ENCODE measurements at regions not wholly inside any gene's neighbourhood (a gene's known extent, or its start where the extent isn't known, plus 50 kb on each side); places are given as distances from the start of the nearest gene placed in this dataset.

DNA sequence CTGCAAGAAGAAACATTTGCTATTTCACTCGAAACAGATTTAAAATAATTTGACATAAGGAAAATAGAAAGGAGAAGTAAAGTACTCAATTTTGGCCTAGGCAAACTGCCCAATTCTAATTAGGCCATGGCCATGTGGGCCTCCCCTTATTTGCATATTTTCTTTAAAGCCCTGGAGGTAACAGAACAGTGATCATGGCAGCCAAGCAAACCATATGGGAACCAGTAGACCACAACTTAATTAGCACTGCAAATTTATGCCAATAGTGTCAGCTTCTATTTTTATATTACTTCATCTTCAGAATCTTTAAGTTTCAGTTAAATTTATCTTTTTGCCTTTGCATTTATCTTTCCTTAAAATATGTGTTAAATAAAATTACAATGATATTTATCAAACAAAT lies 63.3 kb upstream of the THSD7A start:
- no peaks in the 10 kb centered on the region for H3K4me1 ChIP-seq (ENCODE audit: insufficient read depth, low read length)
- no peaks in the 10 kb centered on the region for H3K27me3 ChIP-seq (ENCODE audit: control insufficient read depth in 1 of 2, insufficient read depth in 2 of 2, low read length in 2 of 2)
- no peak overlapping the region for H3K27ac ChIP-seq (ENCODE audit: low read depth, low read length)
- no peaks in the 10 kb centered on the region for H3K9me3 ChIP-seq (ENCODE audit: low read length)
- H3K36me3 ChIP-seq (ENCODE audit: insufficient read depth, low read length) = no peaks in the 10 kb centered on the region
- no peak overlapping the region for H3K9ac ChIP-seq (ENCODE audit: low read length)
- no peak overlapping the region for H3K4me3 ChIP-seq (ENCODE audit: low read depth in 1 of 2, low read length in 2 of 2)

DNA sequence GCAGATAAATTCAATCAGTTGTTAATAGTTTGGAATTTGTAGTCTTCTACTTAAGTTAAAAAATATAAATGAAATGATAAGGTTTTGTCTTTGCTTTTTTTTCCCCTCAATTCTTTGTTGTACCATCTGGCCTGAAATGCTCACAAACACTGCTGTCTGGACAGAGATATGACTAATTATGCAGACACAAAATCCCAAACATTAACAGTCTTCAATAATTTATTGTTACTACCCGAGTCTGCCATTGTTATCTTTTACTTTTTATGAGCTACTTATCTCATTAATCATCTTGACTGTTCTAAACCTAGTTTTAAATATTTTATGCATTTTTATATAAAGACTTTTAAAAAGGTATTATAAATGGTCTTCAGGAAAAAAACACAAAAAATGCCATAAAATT lies 64.7 kb upstream of the THSD7A start:
- Histone ChIP-seq H3K9ac (ENCODE audit: low read length) (no peak overlapping the region), H3K27ac (ENCODE audit: low read depth, low read length) (no peak overlapping the region), H3K9me3 (ENCODE audit: low read length) (no peaks in the 10 kb centered on the region), H3K4me1 (ENCODE audit: insufficient read depth, low read length) (no peaks in the 10 kb centered on the region), H3K36me3 (ENCODE audit: insufficient read depth, low read length) (no peaks in the 10 kb centered on the region), H3K27me3 (ENCODE audit: control insufficient read depth in 1 of 2, insufficient read depth in 2 of 2, low read length in 2 of 2) (no peaks in the 10 kb centered on the region), H3K4me3 (ENCODE audit: low read depth in 1 of 2, low read length in 2 of 2) (no peak overlapping the region)

DNA sequence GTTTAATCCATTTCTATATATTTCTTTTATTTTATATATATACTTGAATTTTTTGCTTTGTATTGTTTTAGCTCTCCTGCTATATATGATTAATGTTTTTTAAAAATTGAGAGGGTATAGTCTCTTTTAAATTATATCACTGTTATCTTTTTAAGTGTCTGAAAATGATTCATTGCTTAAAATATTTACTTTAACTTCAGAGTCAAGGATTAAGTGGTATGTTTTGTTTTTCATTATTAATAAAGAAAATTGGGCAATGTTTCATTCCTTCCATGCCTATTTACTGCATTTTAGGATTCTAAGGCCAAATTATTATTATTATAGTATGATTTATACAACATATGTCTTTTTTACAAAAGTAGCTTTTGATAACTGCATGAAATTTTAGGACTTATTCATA lies 67.2 kb upstream of the THSD7A start:
- H3K27ac ChIP-seq (ENCODE audit: low read depth, low read length) = no peak overlapping the region
- no peaks in the 10 kb centered on the region for H3K36me3 ChIP-seq (ENCODE audit: insufficient read depth, low read length)
- no peak overlapping the region for H3K9ac ChIP-seq (ENCODE audit: low read length)
- no peaks in the 10 kb centered on the region for H3K27me3 ChIP-seq (ENCODE audit: control insufficient read depth in 1 of 2, insufficient read depth in 2 of 2, low read length in 2 of 2)
- no peaks in the 10 kb centered on the region for H3K4me1 ChIP-seq (ENCODE audit: insufficient read depth, low read length)
- H3K9me3 ChIP-seq (ENCODE audit: low read length) = no peaks in the 10 kb centered on the region
- H3K4me3 ChIP-seq (ENCODE audit: low read depth in 1 of 2, low read length in 2 of 2) = no peak overlapping the region

DNA sequence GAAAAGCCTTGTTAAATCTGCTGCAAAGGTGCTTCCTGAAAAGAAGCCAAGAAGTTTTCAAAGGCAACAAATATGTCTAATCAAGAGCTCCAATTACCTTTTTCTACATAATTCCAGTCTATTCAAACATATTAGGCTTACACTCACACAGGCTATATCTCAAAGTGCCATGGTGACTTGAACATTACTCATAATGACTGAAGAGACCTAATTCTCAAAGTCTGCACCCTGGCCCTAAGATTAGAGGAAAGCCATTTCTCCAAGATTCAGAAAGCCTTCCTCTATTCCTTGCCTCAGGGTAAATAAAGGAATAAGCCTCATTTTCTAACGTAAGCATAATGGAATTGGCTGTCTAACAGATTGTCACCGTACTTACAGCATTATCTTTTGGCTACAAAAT lies 78.3 kb upstream of the THSD7A start:
- H3K9me3 ChIP-seq (ENCODE audit: low read length) = no peaks in the 10 kb centered on the region
- H3K9ac ChIP-seq (ENCODE audit: low read length) = no peak overlapping the region
- H3K4me1 ChIP-seq (ENCODE audit: insufficient read depth, low read length) = no peaks in the 10 kb centered on the region
- no peak overlapping the region for H3K4me3 ChIP-seq (ENCODE audit: low read depth in 1 of 2, low read length in 2 of 2)
- H3K27me3 ChIP-seq (ENCODE audit: control insufficient read depth in 1 of 2, insufficient read depth in 2 of 2, low read length in 2 of 2) = no peaks in the 10 kb centered on the region
- no peaks in the 10 kb centered on the region for H3K36me3 ChIP-seq (ENCODE audit: insufficient read depth, low read length)
- no peak overlapping the region for H3K27ac ChIP-seq (ENCODE audit: low read depth, low read length)

DNA sequence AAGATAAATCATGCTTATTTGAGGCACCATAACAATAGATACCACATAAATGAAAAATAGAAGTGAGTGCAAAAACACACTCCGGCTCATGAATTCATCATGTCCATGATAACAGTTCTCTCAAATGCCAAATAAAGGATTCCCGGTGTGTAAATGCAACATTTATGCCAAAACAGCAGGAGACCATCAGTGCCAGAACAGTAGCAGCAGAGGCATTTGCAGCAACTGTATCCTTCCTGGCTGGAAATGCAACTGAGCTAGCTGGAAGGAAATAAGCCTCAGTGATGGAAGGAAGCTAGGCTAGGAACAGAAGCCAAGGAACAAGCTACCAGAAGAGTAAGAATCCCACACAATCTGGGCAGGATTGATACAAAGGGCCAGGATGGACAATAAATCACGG lies 79.9 kb upstream of the THSD7A start:
- Histone ChIP-seq H3K9me3 (ENCODE audit: low read length) (no peaks in the 10 kb centered on the region), H3K27me3 (ENCODE audit: control insufficient read depth in 1 of 2, insufficient read depth in 2 of 2, low read length in 2 of 2) (no peaks in the 10 kb centered on the region), H3K36me3 (ENCODE audit: insufficient read depth, low read length) (no peaks in the 10 kb centered on the region), H3K27ac (ENCODE audit: low read depth, low read length) (no peak overlapping the region), H3K4me1 (ENCODE audit: insufficient read depth, low read length) (no peaks in the 10 kb centered on the region), H3K9ac (ENCODE audit: low read length) (no peak overlapping the region), H3K4me3 (ENCODE audit: low read depth in 1 of 2, low read length in 2 of 2) (no peak overlapping the region)

DNA sequence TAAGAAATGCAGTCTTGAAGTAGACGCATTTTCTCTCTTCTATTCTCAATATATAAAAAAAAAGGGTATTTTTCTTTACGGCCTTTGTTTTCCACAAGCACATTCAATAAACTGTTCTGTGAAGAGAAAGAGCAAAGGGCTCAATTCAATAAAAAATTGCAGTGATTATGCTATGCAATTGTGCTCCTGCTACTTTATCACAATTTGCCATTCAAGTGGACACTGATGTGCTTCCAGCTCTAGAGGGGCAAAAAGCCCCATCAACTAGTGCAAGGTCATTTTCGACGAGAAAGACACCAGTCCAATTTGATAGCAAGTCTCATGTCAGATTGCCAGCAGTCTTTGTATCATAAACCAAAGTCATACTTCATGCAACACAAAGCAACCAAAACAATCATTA lies 82.6 kb upstream of the THSD7A start:
- Histone ChIP-seq H3K9ac (ENCODE audit: low read length) (no peak overlapping the region), H3K27ac (ENCODE audit: low read depth, low read length) (no peak overlapping the region), H3K4me3 (ENCODE audit: low read depth in 1 of 2, low read length in 2 of 2) (no peak overlapping the region), H3K9me3 (ENCODE audit: low read length) (no peaks in the 10 kb centered on the region), H3K27me3 (ENCODE audit: control insufficient read depth in 1 of 2, insufficient read depth in 2 of 2, low read length in 2 of 2) (no peaks in the 10 kb centered on the region), H3K36me3 (ENCODE audit: insufficient read depth, low read length) (no peaks in the 10 kb centered on the region), H3K4me1 (ENCODE audit: insufficient read depth, low read length) (no peaks in the 10 kb centered on the region)

DNA sequence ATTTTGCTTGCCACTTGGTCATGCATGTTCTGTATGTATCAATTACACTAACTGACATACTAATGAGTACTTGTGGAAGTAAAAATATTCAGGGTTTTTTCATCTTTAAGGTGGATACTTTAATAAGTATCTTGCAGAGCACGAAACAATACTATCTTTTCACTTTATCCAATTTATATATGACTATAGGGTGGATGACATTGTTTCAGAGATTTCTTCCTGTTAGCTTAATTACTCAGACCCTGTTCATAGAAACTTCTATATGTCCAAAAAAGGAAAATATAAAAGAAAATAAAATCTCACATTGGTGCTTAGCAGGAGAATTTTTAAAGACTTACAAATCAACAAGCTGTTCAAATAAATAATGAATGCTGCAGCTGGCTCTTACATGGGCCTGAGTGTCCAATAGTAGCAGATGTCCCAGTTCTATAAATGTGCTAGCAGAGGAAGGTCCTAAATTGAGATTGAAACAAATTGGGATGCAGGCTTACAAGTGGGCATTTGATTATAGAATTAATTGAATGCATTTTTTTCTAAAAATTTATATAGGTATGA lies 91.5 kb upstream of the THSD7A start:
- no peak overlapping the region for H3K4me3 ChIP-seq (ENCODE audit: low read depth in 1 of 2, low read length in 2 of 2)
- no peak overlapping the region for H3K27ac ChIP-seq (ENCODE audit: low read depth, low read length)
- H3K27me3 ChIP-seq (ENCODE audit: control insufficient read depth in 1 of 2, insufficient read depth in 2 of 2, low read length in 2 of 2) = no peaks in the 10 kb centered on the region
- H3K9ac ChIP-seq (ENCODE audit: low read length) = no peak overlapping the region
- no peaks in the 10 kb centered on the region for H3K4me1 ChIP-seq (ENCODE audit: insufficient read depth, low read length)
- H3K36me3 ChIP-seq (ENCODE audit: insufficient read depth, low read length) = no peaks in the 10 kb centered on the region
- no peaks in the 10 kb centered on the region for H3K9me3 ChIP-seq (ENCODE audit: low read length)

DNA sequence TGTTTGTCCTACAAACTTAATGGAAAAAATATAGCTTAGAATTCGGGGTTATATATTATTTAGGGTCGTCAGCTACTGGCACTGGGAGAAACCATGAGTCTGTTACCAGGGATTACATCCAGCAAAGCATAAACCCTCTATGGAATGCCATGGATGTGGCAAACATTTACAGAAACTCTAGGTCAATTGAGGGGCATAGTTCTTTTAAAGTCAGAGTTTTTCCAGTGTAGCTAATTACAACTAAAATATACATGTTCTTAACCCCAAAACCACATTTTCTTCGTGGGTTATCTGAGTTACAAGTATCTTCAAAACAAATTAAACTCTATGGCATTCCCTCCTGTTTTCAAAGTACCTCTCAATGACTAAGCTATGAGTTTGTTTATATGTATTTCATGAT lies 99.3 kb upstream of the THSD7A start:
- Histone ChIP-seq H3K9me3 (ENCODE audit: low read length) (no peaks in the 10 kb centered on the region), H3K4me1 (ENCODE audit: insufficient read depth, low read length) (no peaks in the 10 kb centered on the region)

DNA sequence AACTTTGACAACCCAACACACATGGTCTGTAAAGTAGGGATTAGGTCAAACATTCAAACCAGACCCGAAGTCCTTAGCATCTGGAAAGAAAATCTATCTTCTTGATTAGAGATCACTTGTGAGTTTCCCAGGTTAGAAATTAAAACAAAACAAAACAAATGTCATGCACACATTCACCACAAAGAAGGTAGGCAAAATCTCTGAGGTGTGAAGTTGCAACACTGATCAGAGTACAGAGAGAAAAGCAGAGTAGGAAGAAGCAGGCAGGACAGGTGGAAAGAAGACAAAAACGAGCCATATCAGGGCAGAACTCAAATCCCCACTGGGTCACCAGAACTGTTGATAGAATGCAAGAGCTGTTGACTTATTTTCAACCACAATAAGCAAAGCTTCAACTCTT lies 102.8 kb upstream of the THSD7A start:
- H3K36me3 ChIP-seq (ENCODE audit: insufficient read depth, low read length) = no peaks in the 10 kb centered on the region
- H3K9ac ChIP-seq (ENCODE audit: low read length) = no peak overlapping the region
- H3K4me1 ChIP-seq (ENCODE audit: insufficient read depth, low read length) = no peaks in the 10 kb centered on the region
- H3K4me3 ChIP-seq (ENCODE audit: low read depth in 1 of 2, low read length in 2 of 2) = no peak overlapping the region
- H3K27me3 ChIP-seq (ENCODE audit: control insufficient read depth in 1 of 2, insufficient read depth in 2 of 2, low read length in 2 of 2) = no peaks in the 10 kb centered on the region
- H3K9me3 ChIP-seq (ENCODE audit: low read length) = no peaks in the 10 kb centered on the region
- H3K27ac ChIP-seq (ENCODE audit: low read depth, low read length) = no peak overlapping the region

More for the DNA sequence above, 99.3 kb upstream of the THSD7A start:
- no peak overlapping the region for H3K9ac ChIP-seq (ENCODE audit: low read length)
- H3K4me3 ChIP-seq (ENCODE audit: low read depth in 1 of 2, low read length in 2 of 2) = no peak overlapping the region
- H3K36me3 ChIP-seq (ENCODE audit: insufficient read depth, low read length) = no peaks in the 10 kb centered on the region
- H3K27me3 ChIP-seq (ENCODE audit: control insufficient read depth in 1 of 2, insufficient read depth in 2 of 2, low read length in 2 of 2) = no peaks in the 10 kb centered on the region
- H3K27ac ChIP-seq (ENCODE audit: low read depth, low read length) = no peak overlapping the region

DNA sequence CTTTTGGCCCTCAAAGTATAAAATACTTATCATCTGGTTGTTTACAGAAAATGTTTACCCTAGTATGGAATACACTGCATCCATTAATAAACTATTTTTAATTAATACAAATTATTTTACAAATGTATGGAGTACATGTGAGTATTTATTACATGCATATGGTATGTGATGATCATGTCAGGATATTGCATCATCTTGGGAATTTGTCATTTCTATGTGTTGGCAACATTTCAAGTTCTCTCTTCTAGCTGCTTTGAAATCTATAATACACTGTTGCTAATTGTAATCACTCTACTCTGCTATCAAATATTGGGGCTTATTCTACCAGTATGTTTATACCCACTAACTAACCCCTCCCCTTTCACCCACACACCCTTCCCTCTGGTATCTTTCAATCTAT lies 103.9 kb upstream of the THSD7A start:
- Histone ChIP-seq H3K36me3 (ENCODE audit: insufficient read depth, low read length) (no peaks in the 10 kb centered on the region), H3K4me1 (ENCODE audit: insufficient read depth, low read length) (no peaks in the 10 kb centered on the region), H3K27ac (ENCODE audit: low read depth, low read length) (no peak overlapping the region), H3K27me3 (ENCODE audit: control insufficient read depth in 1 of 2, insufficient read depth in 2 of 2, low read length in 2 of 2) (no peaks in the 10 kb centered on the region), H3K9ac (ENCODE audit: low read length) (no peak overlapping the region), H3K4me3 (ENCODE audit: low read depth in 1 of 2, low read length in 2 of 2) (no peak overlapping the region), H3K9me3 (ENCODE audit: low read length) (no peaks in the 10 kb centered on the region)

DNA sequence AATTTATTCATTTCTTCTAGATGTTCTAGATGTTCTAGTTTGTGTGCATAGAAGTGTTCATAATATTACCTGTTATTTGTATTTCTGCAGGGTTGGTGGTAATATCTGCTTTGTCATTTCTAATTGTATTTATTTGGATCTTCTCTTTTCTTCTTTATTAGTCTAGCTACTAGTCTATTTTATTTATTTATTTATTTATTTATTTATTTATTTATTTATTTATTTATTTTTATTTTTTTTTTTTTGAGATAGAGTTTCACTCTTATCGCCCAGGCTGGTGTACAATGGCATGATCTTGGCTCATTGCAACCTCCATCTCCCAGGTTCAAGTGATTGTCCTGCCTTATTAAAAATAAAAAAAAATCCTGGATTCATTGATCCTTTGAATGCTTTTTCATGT lies 114.8 kb upstream of the THSD7A start:
- Histone ChIP-seq H3K36me3 (ENCODE audit: insufficient read depth, low read length) (no peaks in the 10 kb centered on the region), H3K4me3 (ENCODE audit: low read depth in 1 of 2, low read length in 2 of 2) (no peak overlapping the region), H3K9me3 (ENCODE audit: low read length) (no peaks in the 10 kb centered on the region), H3K27me3 (ENCODE audit: control insufficient read depth in 1 of 2, insufficient read depth in 2 of 2, low read length in 2 of 2) (no peaks in the 10 kb centered on the region), H3K9ac (ENCODE audit: low read length) (no peak overlapping the region), H3K4me1 (ENCODE audit: insufficient read depth, low read length) (no peaks in the 10 kb centered on the region), H3K27ac (ENCODE audit: low read depth, low read length) (no peak overlapping the region)

DNA sequence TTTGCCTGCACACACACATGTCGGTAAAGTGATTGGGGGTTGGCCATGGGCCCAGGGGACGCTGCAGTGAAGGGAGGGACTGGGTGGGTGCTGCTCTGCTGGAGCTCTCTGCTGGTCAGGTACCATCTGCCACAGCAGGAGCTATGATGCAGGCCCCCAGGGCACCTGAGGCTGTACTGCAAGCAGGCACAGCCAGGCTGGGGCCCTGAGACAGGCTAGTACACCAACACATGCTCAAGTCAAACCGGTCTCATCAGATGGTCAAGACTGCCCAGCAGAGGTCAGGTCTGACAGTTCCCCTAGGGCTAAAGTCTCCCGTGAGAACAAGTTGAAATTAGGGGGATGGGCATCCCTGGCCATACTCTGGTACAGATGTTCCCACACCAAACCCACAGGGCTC lies 118.3 kb upstream of the THSD7A start:
- H3K4me3 ChIP-seq (ENCODE audit: low read depth in 1 of 2, low read length in 2 of 2) = no peak overlapping the region
- no peak overlapping the region for H3K27ac ChIP-seq (ENCODE audit: low read depth, low read length)
- H3K27me3 ChIP-seq (ENCODE audit: control insufficient read depth in 1 of 2, insufficient read depth in 2 of 2, low read length in 2 of 2) = no peaks in the 10 kb centered on the region
- H3K9ac ChIP-seq (ENCODE audit: low read length) = no peak overlapping the region
- H3K36me3 ChIP-seq (ENCODE audit: insufficient read depth, low read length) = no peaks in the 10 kb centered on the region
- no peaks in the 10 kb centered on the region for H3K4me1 ChIP-seq (ENCODE audit: insufficient read depth, low read length)
- no peaks in the 10 kb centered on the region for H3K9me3 ChIP-seq (ENCODE audit: low read length)

Data from muscle layer of colon (tissue), 2 donors.